HuH-7.5 (cell line): ENCODE measurements at regions not wholly inside any gene's neighbourhood (a gene's known extent, or its start where the extent isn't known, plus 50 kb on each side); places are given as distances from the start of the nearest gene placed in this dataset.

Source experiments
- DNase-seq: peaks from one replicate; pipeline ENCODE4 v3.0.0; 2011; ENCODE audit warnings: low spot score

DNA sequence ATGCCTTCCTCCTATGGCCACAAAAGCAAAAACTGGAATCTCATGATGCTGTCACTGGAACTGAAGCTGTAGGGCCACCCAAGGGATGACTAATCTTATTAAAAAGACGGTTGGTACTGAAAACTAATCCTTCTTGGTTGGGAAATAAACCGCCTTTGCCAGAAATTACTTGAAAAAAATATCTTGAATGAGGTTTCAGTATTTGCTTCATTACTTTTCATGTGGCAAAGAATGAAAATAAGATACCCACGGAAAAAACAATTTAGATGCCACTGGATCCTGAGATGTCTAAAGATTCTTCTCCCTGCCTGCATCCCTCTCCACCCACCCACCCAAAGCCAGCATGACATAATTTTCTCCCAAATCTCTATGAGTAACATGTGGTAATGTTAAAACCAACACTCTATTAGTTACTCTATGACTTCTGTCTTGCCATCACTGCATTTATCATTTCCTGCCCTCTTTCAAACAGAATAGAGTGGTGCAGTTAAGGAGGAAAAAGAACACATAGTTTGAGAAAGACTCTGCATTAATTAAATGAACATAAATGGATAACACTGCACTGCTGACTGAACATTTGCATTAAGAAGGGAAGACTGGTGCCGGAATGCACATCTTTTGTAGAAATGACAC, 111.8 kb upstream of the DPH6 start:
- no peak for DNase-seq

DNA sequence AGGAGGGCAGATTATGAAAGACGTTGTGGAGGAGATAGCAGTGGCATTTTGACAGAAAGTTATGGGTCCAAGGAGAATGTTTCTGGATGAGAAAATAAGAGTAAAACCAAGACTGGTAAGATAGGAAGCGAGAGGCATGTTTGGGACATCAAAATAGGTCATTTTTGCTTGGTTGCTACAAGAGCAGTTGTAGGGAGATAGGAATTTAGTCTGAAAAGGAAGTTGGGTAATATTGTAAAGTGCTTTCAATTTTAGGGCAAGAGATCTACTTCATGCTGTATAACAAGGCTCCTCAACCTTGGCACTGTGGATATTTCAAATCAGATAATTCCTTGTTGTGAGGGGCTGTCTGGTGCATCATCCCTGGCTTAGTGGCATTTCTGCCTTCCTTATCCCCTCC, 118.0 kb upstream of the DPH6 start:
- no peak for DNase-seq

DNA sequence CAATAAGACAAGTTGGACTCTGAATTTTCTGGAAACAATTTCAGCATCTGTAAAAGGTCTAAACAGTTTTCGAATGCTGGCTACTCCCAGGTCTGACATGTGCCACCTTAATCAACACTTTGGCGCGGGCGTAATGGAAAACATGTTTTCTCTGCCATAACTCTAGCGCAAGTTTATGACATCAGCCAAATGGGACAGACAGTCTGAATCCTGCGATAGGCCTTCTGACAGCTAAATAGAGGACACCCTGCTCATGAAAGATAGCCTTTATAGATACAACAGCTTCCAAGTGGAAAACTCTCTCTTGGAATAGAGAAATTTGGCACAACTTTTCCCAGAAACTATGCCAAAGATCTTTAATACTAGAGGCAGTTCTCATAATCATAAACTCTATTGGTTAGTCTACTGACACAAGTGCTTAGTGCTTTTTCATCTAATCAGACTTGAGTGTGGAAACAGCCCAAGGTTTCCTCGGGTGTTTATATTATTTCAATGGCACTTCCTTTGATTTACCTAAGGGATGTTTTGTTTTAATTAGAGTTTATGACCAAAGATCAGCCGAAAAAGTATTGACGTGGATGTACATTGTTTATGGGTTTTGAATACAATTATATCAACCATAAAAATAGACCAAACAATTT, 120.1 kb upstream of the DPH6 start:
- no peak for DNase-seq

DNA sequence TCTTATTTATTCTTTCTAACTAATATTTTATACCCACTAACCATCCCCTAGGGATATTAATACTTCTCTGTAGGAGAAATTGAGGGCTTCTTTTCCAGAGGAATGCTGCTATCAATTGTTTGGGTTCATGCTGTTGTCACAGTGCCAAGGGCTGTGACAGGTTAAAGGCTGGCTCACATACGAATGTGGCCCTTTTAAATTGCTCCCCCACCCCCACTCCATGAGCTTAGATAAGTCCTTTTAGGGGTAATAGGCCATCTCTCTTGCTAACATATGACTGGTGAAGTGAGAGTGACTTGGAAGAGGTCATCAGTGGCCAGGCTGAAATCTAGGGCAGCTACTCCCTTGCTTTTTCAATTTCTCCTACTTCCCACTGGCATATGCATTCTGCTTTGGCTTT, 121.9 kb upstream of the DPH6 start:
- DNase-seq, result no peak

DNA sequence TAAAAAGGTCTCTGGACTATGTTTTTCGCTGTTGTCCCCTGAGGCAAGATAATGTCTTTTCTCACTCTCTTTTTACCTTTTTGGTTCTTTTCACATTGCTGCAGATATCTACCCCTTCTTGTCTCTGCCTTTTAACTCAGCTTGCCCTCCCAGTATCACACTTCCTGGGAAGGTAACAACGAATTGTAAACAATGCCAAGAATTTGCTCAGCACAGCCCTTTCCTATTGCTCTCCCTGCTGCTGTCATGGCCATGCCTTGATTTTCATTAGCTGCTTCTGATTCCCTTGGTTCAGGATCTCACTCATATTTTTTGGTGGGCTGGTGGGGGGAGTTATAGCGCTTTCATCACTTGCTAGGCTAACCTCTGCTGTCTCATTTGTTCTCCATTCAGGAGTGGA, 123.1 kb upstream of the DPH6 start:
- no peak for DNase-seq

DNA sequence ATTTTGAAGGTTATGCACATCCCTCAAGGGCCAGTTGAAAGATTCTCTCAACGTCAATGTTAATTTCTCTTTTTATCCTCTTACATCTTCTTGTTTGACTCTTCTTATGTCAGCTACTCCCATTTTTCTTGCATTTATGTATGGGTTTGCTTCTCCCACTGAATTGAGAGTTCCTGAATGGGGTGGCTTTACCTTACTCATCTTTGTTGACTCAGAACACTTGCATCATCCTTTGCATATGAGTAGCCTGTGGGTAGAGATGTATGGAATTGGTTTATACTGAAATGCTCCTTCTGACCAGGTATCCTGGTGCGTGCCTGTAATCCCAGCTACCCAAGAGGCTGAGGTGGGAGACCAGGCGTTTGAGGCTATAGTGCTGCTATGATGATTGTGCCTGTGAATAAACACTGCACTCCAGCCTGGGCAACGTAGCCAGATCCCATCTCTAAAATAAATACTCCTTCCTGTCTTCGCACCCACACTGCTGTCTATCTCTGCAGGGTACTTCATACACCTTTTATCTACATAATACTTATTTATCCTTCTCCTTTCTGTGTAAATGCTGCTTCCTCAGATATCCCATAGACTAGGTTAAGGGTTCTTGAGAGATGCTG, 123.6 kb upstream of the DPH6 start:
- no peak for DNase-seq

DNA sequence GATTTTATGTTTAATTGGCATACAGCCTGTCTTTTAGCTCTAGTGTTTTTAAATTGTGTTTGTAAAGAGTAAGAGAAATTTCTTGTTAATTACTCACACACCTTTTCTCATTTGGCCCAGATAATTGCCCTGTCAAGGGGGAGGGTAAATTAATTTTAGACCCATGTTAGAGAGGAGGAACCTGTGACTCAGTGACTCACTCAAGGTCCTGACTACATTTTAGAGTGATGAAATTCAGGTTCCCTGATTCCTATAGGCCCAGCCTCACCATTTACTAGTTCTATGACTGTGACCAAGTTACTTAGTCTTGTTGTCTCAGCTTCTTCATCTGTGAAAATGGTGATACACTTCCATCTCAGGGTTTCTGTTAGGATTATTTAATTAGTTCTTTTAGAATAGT, 125.2 kb upstream of the DPH6 start:
- no peak for DNase-seq

DNA sequence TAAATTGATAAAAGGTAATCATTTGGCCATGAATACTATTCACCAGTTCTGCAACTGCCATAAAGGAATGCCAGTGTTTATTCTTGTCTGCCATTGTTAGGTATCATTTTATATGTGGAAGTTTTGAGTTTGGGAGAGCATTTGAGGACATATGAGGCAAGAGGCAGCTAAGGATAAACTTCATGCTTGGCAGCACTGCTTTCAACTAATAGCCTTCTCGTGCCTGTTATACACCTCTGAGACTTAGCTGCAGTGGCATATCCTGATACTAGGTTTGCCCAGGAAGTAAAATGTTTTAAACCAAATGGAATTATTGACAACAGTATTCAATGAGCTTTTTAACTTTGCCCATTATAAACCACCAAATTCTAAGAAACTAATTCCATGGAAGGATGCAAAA, 126.0 kb upstream of the DPH6 start:
- no peak for DNase-seq

DNA sequence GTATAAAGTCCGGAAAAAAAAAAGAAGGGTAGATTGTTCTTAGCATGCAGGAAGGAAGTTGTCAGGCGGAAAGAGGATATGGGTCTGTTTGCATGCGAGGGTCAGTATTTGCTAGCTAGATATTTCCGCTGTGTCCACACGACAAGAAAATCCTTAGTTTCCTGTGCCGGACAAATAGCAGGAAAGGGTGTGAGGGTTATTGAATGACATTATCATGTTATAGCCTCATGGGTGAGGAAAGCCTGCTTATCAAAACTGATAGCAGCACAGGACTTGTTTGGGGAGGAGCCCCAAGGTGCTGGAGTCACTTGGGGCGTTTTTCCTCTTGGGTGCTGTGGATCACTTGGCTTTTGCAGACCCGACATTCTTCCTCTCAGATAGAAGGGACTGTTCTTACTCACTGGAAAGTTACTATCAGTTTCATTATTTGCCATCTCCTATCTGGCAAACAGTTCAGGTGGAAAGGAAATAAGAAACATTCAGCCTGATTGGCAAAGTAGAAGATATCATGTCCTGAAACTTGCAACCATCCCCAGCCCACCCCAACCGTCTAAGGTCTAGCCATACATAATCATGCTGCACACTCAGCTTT, 127.2 kb upstream of the DPH6 start:
- DNase-seq, result peak; percentile 16

DNA sequence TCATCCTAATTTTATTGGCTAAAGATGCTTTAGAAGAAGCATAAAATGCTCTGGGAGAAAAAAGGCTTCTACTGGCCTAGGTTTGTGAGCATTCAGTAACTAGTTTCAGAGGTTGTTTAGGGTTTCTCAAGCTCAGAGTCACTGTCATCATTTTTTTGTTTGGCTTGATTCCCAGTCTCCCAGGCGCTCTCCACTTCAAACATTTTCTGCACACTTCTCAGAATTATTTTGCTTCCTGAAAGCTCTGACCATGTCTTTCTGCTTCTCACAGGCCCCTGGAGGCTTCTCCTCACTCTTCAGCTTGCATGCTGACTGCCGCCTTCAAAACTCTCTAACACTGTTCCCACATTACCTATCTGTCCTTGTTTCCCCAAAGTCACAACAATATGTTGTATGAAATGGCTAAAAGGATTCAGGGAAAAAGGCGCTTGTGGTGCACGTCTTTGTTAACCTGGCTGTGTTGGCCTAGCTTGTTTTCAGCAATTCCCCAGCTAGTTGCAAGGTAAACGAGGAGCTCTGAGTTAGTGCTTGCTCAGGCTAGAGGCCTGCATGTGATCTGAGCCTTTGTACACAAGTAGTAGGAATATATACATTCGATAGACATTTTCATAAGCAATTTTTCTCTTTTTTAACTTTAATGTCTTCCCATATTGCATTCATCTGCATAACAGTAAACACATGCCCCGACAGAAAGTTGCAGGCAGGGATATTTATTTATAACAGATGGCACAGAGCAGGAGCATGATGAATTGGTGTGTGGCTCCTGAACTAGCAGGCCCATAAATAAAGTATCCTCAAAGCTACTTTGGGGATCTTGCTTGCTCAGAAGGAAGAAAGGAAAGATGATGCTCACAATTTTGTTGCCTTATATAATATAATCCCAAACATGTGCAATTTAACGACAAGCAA, 129.2 kb upstream of the DPH6 start:
- no peak for DNase-seq

DNA sequence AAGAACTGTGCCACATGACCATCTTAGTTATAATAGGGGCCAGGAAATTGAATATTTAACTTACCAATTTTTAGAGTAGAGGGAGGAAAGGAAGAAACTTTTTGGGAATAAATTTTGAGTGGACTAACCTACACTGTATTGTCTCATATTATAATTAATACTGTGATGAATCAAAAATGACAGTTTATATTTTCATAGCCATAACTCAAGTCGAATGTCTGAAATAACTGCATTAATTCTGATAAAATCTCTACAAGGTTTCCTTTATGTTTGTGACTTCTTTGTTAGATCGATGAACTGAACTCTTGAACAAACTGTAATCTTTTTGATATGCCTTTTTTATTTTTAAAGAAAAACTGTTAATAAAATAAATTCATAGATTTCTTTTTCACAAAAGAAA, 132.8 kb upstream of the DPH6 start:
- DNase-seq, result no peak

DNA sequence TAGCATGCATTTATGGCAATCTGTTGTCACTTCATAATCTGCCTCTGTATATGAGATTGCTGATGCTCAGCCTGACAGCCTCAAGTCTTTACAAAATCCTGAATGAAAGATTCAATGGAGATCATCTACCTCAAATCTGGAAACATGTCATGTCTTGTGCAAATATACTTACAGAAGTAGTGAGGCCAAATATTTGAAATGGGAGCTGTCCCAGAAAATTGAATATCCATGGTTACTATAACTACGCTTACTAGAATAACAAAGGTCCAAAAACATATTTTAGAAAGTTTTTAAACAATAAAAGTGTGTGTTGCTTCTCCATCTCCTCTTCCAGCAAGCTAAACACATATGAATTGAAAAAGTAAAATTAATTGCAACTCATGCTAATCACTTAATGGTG, 133.2 kb upstream of the DPH6 start:
- no peak for DNase-seq

DNA sequence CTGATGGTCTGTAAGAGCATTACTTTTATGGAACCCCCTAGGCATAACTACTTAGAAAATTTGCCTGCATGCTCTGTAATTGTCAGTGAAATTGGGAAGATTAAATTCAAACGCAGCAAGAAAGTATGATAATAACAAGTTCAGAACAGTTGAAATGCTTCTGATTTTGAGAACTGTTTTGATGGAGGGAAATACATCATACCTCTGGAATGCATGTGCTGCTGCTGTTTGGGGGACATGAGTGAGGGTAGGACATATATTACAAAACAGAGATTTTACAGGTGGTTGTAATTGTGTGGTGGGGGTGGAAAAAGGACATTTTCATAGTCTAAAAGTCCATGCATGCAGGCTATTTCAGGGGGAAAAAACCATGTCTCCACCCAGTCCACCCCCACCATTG, 135.0 kb upstream of the DPH6 start:
- no peak for DNase-seq

DNA sequence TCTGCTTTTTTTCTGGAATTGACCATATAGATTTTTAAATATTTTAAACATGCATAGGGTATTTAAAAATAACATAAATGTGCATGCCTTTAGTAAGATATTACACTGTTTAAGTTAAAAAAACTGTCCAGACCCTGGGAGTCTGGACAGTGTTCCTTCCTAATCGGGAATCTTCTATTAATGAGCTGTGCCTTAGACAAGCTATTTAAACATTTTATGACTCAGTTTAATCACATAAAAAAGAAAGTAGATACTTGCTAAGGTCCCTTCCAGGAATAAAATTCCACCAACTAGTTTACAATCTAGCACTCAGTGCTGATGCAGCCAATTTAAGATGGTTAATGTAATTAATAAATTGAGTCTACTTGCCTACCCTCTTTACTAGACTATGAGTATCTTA, 140.4 kb upstream of the DPH6 start:
- DNase-seq, result no peak

DNA sequence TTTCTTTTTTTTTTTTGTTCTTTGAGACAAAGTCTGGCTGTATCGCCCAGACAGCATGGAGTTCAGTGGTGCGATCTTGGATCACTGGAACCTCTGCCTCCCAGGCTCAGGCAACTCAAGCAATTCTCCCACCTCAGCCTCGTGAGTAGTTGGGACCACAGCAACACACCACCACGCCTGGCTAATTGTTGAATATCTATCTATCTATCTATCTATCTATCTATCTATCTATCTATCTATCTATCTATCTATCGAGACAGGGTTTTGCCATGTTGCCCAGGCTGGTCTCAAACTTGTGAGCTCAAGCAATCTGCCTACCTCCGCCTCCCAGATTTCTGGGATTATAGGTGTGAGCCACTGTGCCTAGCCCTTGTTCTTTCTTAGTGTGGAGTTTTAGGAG, 143.3 kb upstream of the DPH6 start:
- no peak for DNase-seq

DNA sequence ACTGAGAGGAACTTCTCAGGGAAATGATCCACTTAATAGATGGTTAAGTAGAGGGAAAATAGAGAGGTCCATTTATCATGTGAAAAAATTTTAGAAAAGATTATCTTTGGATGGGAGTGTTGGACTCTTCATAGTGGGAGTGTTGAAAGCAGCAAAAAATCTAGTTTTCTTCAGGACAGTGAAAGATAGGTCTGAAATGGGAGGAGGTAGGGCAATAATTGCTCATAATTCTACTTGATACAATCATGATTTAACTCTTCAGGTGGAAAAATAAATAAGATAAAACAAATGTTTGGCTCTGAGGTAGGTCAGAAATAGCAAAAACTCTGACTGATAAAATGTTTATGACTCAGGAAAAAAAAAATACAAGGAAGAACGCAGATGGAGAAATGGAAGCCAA, 144.1 kb upstream of the DPH6 start:
- no peak for DNase-seq

DNA sequence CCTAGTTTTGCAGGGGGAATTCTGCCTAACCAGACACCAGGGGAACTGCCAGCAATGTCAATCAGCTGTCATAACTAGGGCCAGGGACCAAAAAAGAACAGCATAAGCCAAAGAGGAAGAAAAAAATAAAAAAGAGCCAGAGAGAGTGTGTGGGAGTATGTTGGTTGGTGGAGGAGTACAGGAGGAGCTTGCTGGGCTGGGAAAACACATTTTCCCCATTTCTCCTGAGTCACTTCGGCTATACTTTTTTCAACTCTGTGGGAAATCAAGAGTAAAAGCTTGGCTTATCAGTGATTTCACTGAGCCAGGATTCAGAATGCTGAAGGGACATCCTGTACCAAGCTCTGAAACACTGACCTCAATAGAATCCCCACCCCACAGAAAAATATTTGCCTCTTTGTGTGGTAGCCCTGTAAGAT, 144.7 kb upstream of the DPH6 start:
- no peak for DNase-seq

DNA sequence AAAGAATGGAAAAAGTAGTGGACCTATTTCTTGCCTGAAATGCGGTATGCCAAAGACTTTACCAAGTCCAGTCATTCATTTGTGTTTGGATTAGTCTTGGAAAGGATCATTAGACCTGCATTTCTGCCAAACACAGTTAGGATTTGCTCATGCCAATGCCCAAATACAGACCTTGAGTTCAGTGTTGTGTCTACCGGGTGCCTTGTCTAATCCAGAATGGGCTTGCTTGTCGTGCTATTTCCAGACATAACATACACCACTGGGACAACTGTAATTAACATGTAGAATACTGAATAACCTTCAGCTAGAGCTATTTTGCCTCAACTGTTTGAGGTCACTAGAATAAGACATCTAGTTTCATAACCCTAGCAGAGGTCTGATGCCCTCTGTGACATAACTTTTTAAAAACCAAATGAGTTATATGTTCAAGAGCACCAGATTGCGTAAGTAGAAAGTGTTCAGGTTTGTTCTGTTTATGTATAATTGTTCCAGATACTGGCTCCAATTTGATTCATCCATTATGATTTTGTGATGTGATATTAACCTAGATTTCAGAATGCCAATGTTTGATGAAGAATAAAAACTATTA, 145.3 kb upstream of the DPH6 start:
- no peak for DNase-seq

DNA sequence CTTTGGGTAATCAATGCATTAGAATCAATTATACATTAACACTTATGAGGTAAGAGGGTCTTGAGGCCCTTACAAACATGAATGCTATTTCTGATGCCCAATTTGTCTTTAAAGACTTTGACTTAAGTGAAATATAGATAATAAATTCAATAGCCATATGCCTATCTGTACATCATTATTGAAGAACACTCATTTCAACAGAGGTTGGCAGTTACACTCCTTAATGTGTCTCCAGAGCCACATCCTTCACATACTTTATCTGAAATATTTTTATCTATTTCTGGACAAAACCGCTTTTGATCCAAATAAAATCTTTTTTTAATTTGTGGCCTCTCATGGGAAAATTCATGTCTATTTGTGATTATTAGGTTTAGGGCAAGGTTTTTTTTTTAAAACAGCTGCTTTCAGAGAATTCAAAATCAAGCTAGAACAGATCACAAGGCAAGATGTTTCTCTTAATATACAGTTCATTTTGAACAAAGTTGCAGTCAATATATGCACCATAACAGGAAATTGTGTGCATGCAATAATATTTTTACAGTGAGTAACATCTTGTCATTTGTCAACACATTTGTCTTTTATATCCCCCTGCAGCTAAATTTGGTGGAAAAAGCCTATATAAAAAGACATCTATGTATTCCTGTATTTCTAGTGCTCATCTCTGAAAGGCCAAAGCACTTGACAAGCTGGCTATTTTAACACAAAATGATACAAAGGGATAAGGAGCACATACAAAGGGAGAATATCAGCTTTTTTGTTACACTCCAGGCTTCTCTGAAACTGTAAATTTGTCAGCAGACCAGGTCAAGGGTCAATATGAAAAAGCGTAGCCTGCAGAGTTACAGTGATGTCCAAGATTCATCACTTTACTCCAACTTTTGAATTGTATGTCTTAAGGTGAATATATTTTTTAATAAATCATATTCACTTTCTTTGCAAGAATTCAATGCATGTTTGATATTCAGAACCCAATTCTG, 146.2 kb upstream of the DPH6 start:
- DNase-seq, result no peak

DNA sequence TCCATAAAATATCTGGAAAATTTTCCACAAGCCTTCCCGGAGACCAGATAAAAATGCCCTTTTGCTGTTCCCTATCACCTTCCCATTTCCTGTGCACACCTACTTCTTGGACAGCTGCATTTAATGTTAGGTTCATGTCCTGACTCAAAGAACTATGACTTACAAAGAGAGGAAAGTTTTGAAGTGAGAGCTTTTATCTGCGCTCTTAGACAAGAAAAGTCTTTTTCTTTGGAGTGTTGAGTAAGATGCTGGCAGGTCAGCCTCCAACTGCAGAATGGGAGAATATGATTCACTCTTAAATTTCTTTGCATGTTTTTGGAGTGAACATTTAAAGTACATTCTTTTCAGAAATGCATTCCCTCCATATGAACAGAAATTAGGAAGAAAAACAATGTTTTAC, 147.3 kb upstream of the DPH6 start:
- DNase-seq, result no peak

DNA sequence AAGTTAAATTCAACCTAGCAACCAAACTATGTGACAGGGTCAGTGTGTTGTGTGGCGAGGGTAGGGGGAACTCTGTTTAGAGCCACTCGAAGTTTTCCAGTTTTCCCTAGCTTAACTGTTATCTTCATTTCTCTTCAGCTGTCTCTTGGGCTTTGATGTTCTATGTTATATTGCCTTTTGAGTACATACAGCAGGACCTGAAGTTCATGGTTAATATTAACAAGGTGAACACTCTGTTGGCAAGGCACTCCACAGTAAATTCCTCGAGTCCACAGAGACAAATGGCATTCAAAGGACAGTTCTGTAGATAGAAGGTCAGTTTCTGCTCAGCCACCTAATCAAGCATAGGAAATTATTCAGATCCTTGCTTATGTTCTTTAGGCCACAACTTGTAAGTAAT, 147.9 kb upstream of the DPH6 start:
- DNase-seq, result no peak
